Ovary (tissue), 7 donors: ENCODE measurements at regions not wholly inside any gene's neighbourhood (a gene's known extent, or its start where the extent isn't known, plus 50 kb on each side); places are given as distances from the start of the nearest gene placed in this dataset.
"Not testable (repeated sequence)": the region's sequence is repeated elsewhere in the genome, so short reads cannot be mapped to it uniquely, and the experiment has no call there.

ENCODE experiments used
- DNase-seq, 5 donors: peaks; one replicate each; pipeline ENCODE4 v3.0.0-alpha.2; 2019 to 2020
- H3K27ac ChIP-seq, 2 donors: fragments of 200-600 bp; one replicate each; pipeline versions ENCODE4 v1.5.1 to v1.8.0; 2019 to 2022
- H3K27me3 ChIP-seq: fragments of 200-600 bp; one replicate; pipeline ENCODE4 v1.8.0; 2022
- H3K36me3 ChIP-seq: fragments of 200-600 bp; sonication (generic); one replicate; pipeline ENCODE4 v1.5.1; 2019
- H3K4me1 ChIP-seq: one replicate; pipeline ENCODE4 v1.8.1; 2013; ENCODE audit warnings: mild to moderate bottlenecking, moderate library complexity; ENCODE audit not compliant: insufficient read depth
- H3K4me3 ChIP-seq: fragments of 200-600 bp; sonication (generic); one replicate; pipeline ENCODE4 v1.5.1; 2017
- H3K9me3 ChIP-seq, 2 donors: fragments of 200-600 bp in 1 of 2; sonication (generic) in 1 of 2; one replicate each; pipeline versions ENCODE4 v1.5.1 to v1.8.1; 2013 to 2019; ENCODE audit warnings: mild to moderate bottlenecking in 1 of 2, moderate library complexity in 1 of 2
- EP300 ChIP-seq: sonication (generic); formaldehyde crosslinking; IDR thresholded peaks from one replicate; pipeline ENCODE4 v1.6.1; 2017; ENCODE audit warnings: antibody characterized with exemption
- POLR2A ChIP-seq: fragments of 450-650 bp; IDR thresholded peaks from one replicate; pipeline ENCODE4 v1.6.1; 2017; ENCODE audit warnings: antibody characterized with exemption, mild to moderate bottlenecking, moderate library complexity
- WGBS, 3 donors: extraction: QIAGEN DNeasy Blood & Tissue Kit in 1 of 3; methylation state at CpG; one replicate each; pipeline versions ENCODE4 v1.1.5 to v1.1.7; 2013 to 2017; 5-methylcytosine and 5-hydroxymethylcytosine counted together
- intact Hi-C, 4 donors: fragments of 100-400 bp; cut with DNase I; formaldehyde crosslinking; loops; one replicate each; pipeline versions ENCODE4 v1.11.0 to v1.15.1; 2022 to 2023
- TF ChIP-seq, protein P1 (sequence below), 3 donors: fragments of 450-650 bp in 2 of 3; fragments of 200-600 bp in 1 of 3; IDR thresholded peaks; one replicate each; pipeline versions ENCODE4 v1.5.1 to v1.8.0; 2016 to 2022; ENCODE audit warnings: antibody characterized with exemption in 3 of 3, mild to moderate bottlenecking in 1 of 3
- donor health status: DM: no; HTN: no; CAD: no; lungs with moderate emphysema.
- donor health status: DM: no; HTN: no; CAD: no.
- donor health status: Bipolar disorder and iron deficiency.
- donor health status: DM: no; HTN: no; CAD: no.
- donor health status: DM: yes; HTN: yes; CAD: no.

DNA sequence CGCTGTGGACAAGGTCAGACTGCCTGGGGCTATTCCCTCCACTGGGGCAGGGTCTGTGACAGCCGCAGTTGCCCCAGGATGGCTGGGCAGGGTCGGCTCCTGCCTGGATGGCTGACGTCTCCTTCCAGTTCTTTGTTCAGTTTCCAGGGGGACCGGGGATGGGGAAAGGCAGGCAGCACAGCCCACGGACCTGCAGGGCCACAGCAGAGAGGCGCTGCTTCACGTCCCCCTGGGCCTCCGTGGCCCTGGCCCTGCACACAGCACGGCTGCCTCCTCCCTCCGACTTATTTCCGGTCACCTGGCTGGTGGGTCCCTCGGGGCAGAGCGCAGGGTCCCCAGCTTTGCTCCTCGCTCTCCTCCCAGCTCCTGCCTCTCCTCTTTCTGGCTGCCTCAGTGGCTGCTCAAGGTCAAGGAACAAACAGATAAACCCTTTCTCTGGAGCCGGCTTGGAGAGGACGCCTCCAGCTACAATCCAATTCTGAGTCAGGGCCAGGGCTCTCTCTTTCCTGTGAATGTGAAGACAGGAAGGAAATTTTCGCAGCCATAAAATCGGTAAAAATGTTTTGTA lies 169.7 kb downstream of the C9orf50 start:
- Histone ChIP-seq H3K4me1 (peaks cover 14% of the 10 kb centered on the region), H3K9me3 (no peaks in the 10 kb centered on the region), H3K4me3 (no peak overlapping the region), H3K36me3 (no peaks in the 10 kb centered on the region), H3K27me3 (no peaks in the 10 kb centered on the region), H3K27ac (peak overlapping the region; percentile 95 to 98)
- DNase-seq = peak; percentile 75 to 81 (median 78)
- TF ChIP-seq, protein P1, sequence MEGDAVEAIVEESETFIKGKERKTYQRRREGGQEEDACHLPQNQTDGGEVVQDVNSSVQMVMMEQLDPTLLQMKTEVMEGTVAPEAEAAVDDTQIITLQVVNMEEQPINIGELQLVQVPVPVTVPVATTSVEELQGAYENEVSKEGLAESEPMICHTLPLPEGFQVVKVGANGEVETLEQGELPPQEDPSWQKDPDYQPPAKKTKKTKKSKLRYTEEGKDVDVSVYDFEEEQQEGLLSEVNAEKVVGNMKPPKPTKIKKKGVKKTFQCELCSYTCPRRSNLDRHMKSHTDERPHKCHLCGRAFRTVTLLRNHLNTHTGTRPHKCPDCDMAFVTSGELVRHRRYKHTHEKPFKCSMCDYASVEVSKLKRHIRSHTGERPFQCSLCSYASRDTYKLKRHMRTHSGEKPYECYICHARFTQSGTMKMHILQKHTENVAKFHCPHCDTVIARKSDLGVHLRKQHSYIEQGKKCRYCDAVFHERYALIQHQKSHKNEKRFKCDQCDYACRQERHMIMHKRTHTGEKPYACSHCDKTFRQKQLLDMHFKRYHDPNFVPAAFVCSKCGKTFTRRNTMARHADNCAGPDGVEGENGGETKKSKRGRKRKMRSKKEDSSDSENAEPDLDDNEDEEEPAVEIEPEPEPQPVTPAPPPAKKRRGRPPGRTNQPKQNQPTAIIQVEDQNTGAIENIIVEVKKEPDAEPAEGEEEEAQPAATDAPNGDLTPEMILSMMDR (IDR thresholded peaks at IDR 0.05) = no peak
- no peak for TF ChIP-seq POLR2A
- TF ChIP-seq EP300 = no peak
- 8 to 16% (median 11%) methylated on average over 19 of the region's 19 CpGs for WGBS, 3 donors
- intact Hi-C loops = loop anchor here in 1 of 4 donors (5.0 kb wide), 1 partner anchor 39 kb away; no protein-coding TSS in a partner anchor

DNA sequence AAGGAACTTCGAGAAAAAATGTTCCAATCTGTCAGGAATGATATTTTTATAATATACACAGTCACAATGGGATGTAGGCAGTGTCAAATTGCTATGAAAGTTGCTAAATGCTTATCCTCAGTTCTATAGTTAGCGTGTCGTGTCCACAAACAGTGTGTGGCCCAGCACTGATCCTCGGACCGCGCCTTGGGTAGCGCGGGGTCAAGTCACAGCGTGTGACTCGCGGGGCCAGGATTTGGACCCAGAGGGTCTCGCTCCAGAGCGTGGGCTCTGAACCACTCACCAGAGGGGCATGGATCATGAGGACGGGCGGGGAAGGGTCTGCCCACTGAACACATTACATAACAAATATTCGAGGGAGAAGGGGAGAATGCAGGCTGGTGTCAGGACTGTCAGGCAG lies 171.8 kb downstream of the C9orf50 start:
- intact Hi-C loops = no loop called here
- WGBS, 3 donors = 84 to 90% (median 84%) methylated on average over 16 of the region's 16 CpGs
- Histone ChIP-seq H3K27me3 (no peaks in the 10 kb centered on the region), H3K4me3 (no peak overlapping the region), H3K36me3 (no peaks in the 10 kb centered on the region), H3K4me1 (peaks cover 13% of the 10 kb centered on the region), H3K27ac (no peak overlapping the region), H3K9me3 (no peaks in the 10 kb centered on the region)
- no peak for DNase-seq
- TF ChIP-seq EP300 = no peak
- TF ChIP-seq, protein P1 (IDR thresholded peaks at IDR 0.05) = no peak
- no peak for TF ChIP-seq POLR2A

DNA sequence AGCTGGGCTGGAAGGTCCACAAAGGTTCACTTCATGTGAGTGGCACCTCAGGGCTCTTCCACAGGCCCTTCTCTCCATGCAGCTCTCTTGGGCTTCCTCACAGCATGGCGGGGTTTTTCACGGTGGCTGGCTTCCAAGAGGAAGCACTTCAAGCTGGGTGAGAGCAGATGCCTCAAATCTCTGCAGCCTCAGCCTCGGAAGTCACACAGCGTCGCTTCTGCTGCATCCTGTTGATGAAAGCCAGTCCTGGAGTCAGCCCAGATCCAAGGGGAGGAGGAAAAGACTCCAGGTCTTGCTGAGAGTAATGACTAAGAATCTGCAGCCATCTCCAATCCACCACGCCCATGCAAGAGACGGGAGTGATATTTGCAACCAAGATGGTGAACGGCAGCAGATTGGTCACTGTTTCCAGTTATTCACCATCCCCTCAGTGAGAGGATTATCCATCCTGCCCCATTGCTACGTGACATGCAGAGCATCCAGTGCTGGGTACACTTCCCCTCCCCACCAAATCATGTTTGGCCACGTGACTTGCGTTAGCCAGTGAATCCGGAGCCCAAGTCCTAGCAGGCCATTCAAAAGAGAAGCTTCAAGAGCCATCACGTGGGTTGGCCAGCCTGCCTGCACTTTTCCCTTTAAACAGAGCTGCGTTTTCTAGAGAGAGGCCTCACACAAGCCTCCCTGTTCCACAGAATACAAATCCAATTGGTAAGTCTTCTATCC lies 173.9 kb downstream of the C9orf50 start:
- WGBS, 3 donors = 79 to 86% (median 79%) methylated on average over 14 of the region's 14 CpGs
- intact Hi-C loops = no loop called here
- TF ChIP-seq, protein P1 (IDR thresholded peaks at IDR 0.05) = no peak
- TF ChIP-seq POLR2A = no peak
- no peak for TF ChIP-seq EP300

DNA sequence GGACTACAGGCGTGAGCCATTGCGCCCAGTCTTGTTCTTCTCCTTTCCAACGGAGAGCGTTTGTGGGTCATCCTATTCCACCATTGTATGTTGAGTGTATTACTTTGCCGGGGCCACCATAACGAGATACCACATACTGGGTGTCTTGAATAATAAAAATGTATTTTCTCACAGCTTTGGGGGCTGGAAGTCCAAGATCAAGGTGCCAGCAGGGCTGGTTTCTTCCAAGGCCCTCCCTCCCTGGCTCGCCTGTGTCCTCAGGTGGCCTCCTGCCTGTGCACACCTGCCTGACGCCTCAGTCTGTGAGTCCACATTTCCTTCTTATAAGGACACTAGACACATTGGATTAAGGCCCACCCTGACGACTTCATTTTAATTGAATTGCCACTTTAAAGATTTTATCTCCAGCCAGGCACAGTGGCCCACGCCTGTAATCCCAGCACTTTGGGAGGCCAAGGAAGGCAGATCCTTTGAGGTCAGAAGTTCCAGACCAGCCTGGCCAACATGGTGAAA lies 175.1 kb downstream of the C9orf50 start:
- H3K4me3 ChIP-seq = no peak overlapping the region
- no peaks in the 10 kb centered on the region for H3K4me1 ChIP-seq
- H3K36me3 ChIP-seq = no peaks in the 10 kb centered on the region
- H3K9me3 ChIP-seq = no peaks in the 10 kb centered on the region
- no peaks in the 10 kb centered on the region for H3K27me3 ChIP-seq
- TF ChIP-seq EP300 = no peak
- TF ChIP-seq, protein P1 (IDR thresholded peaks at IDR 0.05) = no peak
- TF ChIP-seq POLR2A = no peak
- 90 to 92% (median 90%) methylated on average over 10 of the region's 10 CpGs for WGBS, 3 donors
- intact Hi-C loops = no loop called here
- no peak overlapping the region for H3K27ac ChIP-seq
- no peak for DNase-seq

More for the DNA sequence above, 173.9 kb downstream of the C9orf50 start:
- Histone ChIP-seq H3K9me3 (no peaks in the 10 kb centered on the region), H3K4me3 (no peak overlapping the region), H3K27ac (no peak overlapping the region), H3K36me3 (no peaks in the 10 kb centered on the region), H3K27me3 (no peaks in the 10 kb centered on the region), H3K4me1 (peaks cover 5% of the 10 kb centered on the region)
- no peak for DNase-seq

DNA sequence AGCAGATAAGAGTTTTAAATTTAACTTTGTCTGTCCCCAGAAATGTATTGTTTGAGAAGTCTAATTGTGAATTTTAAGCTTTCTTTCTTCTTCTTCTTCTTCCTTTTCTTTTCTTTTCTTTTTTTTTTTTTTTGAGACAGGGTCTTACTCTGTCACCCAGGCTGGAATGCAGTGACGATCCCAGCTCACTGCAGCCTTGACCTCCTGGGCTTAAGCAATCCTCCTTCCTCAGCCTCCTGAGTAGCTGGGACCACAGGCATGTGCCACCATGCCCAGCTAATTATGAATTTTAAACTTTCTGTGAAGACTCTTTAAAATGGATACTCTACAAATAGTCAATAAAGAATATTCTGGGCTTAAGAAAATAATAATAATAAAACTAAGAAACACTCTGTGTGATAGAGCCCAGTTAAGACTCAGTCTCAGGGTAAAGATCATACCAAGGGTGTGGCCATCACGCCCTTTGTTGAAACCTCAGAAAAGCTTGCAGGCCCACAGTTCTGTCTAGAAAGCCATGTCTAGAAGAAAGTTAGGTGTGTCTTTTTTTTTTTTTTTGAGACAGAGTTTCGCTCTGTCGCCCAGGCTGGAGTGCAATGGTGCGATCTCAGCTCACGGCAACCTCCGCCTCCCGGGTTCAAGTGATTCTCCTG lies 177.3 kb downstream of the C9orf50 start:
- DNase-seq, H3K27me3 ChIP-seq, intact Hi-C loops, H3K4me1 ChIP-seq, H3K4me3 ChIP-seq, H3K36me3 ChIP-seq, H3K9me3 ChIP-seq: not testable (repeated sequence)
- peak overlapping the region in 1 of 2 donors; percentile 2 for H3K27ac ChIP-seq
- 80 to 92% (median 80%) methylated on average over 8 of the region's 8 CpGs for WGBS, 3 donors
